ENCODE measurements at regions not wholly inside any gene's neighbourhood (a gene's known extent, or its start where the extent isn't known, plus 50 kb on each side); places are given as distances from the start of the nearest gene placed in this dataset.

- Mint-ChIP-seq H3K27me3 (peaks cover 45% of the 10 kb centered on the region), H3K4me1 (peaks cover 2% of the 10 kb centered on the region), H3K36me3 (ENCODE audit: low read depth) (no peaks in the 10 kb centered on the region), H3K4me3 (no peak overlapping the region), H3K27ac (no peak overlapping the region)
- no peaks in the 10 kb centered on the region for H3K9me3 ChIP-seq (ENCODE audit: control insufficient read depth, low read length, poor library complexity, severe bottlenecking)
- DNase-seq (no peak), ATAC-seq (no peak)
These were observed 468.6 kb upstream of the CCL2 start for GRCh38 chr17:33786478-33786877.

GRCh38 chr17:33789658-33790057 is 465.4 kb upstream of the CCL2 start:
- no peak for ATAC-seq
- peaks cover 34% of the 10 kb centered on the region for H3K27me3 Mint-ChIP-seq

GRCh38 chr17:33797181-33797580 is 457.9 kb upstream of the CCL2 start:
- Mint-ChIP-seq H3K27me3 (peaks cover 55% of the 10 kb centered on the region), H3K27ac (no peak overlapping the region)
- no peak for DNase-seq

More at GRCh38 chr17:33789658-33790057, 465.4 kb upstream of the CCL2 start:
- Mint-ChIP-seq H3K4me1 (peaks cover 2% of the 10 kb centered on the region), H3K4me3 (no peak overlapping the region), H3K36me3 (ENCODE audit: low read depth) (no peaks in the 10 kb centered on the region), H3K27ac (no peak overlapping the region)
- H3K9me3 ChIP-seq (ENCODE audit: control insufficient read depth, low read length, poor library complexity, severe bottlenecking) = no peaks in the 10 kb centered on the region
- no peak for DNase-seq

GRCh38 chr17:33798308-33798707 is 456.8 kb upstream of the CCL2 start:
- no peak for DNase-seq
- no peak for ATAC-seq
- H3K9me3 ChIP-seq (ENCODE audit: control insufficient read depth, low read length, poor library complexity, severe bottlenecking) = no peaks in the 10 kb centered on the region
- H3K4me3 Mint-ChIP-seq = no peak overlapping the region
- H3K27me3 Mint-ChIP-seq = peaks cover 60% of the 10 kb centered on the region
- H3K4me1 Mint-ChIP-seq = peaks cover 4% of the 10 kb centered on the region
- no peak overlapping the region for H3K27ac Mint-ChIP-seq
- H3K36me3 Mint-ChIP-seq (ENCODE audit: low read depth) = peaks cover 4% of the 10 kb centered on the region

More at GRCh38 chr17:33797181-33797580, 457.9 kb upstream of the CCL2 start:
- Mint-ChIP-seq H3K36me3 (ENCODE audit: low read depth) (peaks cover 4% of the 10 kb centered on the region), H3K4me1 (peaks cover 4% of the 10 kb centered on the region), H3K4me3 (no peak overlapping the region)
- H3K9me3 ChIP-seq (ENCODE audit: control insufficient read depth, low read length, poor library complexity, severe bottlenecking) = no peaks in the 10 kb centered on the region
- ATAC-seq = no peak

GRCh38 chr17:33802349-33803198 is 452.5 kb upstream of the CCL2 start:
- H3K4me1 Mint-ChIP-seq = peaks cover 4% of the 10 kb centered on the region
- DNase-seq = no peak
- H3K4me3 Mint-ChIP-seq = no peak overlapping the region
- no peak for ATAC-seq
- peaks cover 66% of the 10 kb centered on the region for H3K27me3 Mint-ChIP-seq
- H3K36me3 Mint-ChIP-seq (ENCODE audit: low read depth) = peaks cover 4% of the 10 kb centered on the region
- no peaks in the 10 kb centered on the region for H3K9me3 ChIP-seq (ENCODE audit: control insufficient read depth, low read length, poor library complexity, severe bottlenecking)
- H3K27ac Mint-ChIP-seq = no peak overlapping the region

- no peaks in the 10 kb centered on the region for H3K4me1 Mint-ChIP-seq
- ATAC-seq (no peak), DNase-seq (no peak)
- no peak overlapping the region for H3K27ac Mint-ChIP-seq
- no peaks in the 10 kb centered on the region for H3K9me3 ChIP-seq (ENCODE audit: control insufficient read depth, low read length, poor library complexity, severe bottlenecking)
- peaks cover under 1% of the 10 kb centered on the region for H3K36me3 Mint-ChIP-seq (ENCODE audit: low read depth)
- no peak overlapping the region for H3K4me3 Mint-ChIP-seq
- H3K27me3 Mint-ChIP-seq = peaks cover 59% of the 10 kb centered on the region
These were observed 451.8 kb upstream of the CCL2 start for GRCh38 chr17:33803199-33803685.

GRCh38 chr17:33803686-33804085 is 451.4 kb upstream of the CCL2 start:
- H3K27me3 Mint-ChIP-seq = peaks cover 57% of the 10 kb centered on the region
- DNase-seq (no peak), ATAC-seq (no peak)
- no peaks in the 10 kb centered on the region for H3K4me1 Mint-ChIP-seq
- no peak overlapping the region for H3K27ac Mint-ChIP-seq
- no peak overlapping the region for H3K4me3 Mint-ChIP-seq
- H3K9me3 ChIP-seq (ENCODE audit: control insufficient read depth, low read length, poor library complexity, severe bottlenecking) = no peaks in the 10 kb centered on the region
- H3K36me3 Mint-ChIP-seq (ENCODE audit: low read depth) = peaks cover 2% of the 10 kb centered on the region

- peaks cover 2% of the 10 kb centered on the region for H3K36me3 Mint-ChIP-seq (ENCODE audit: low read depth)
- DNase-seq (no peak), ATAC-seq (no peak)
- H3K4me3 Mint-ChIP-seq = no peak overlapping the region
- no peak overlapping the region for H3K27ac Mint-ChIP-seq
- peaks cover 61% of the 10 kb centered on the region for H3K27me3 Mint-ChIP-seq
- no peaks in the 10 kb centered on the region for H3K9me3 ChIP-seq (ENCODE audit: control insufficient read depth, low read length, poor library complexity, severe bottlenecking)
- no peaks in the 10 kb centered on the region for H3K4me1 Mint-ChIP-seq
These were observed 450.7 kb upstream of the CCL2 start for GRCh38 chr17:33804401-33804800.

- Mint-ChIP-seq H3K4me1 (no peaks in the 10 kb centered on the region), H3K36me3 (ENCODE audit: low read depth) (peaks cover 2% of the 10 kb centered on the region), H3K27me3 (peaks cover 61% of the 10 kb centered on the region), H3K27ac (no peak overlapping the region), H3K4me3 (no peak overlapping the region)
- no peak for DNase-seq
- ATAC-seq = no peak
- H3K9me3 ChIP-seq (ENCODE audit: control insufficient read depth, low read length, poor library complexity, severe bottlenecking) = no peaks in the 10 kb centered on the region
These were observed 448.5 kb upstream of the CCL2 start for GRCh38 chr17:33806631-33807030.

- H3K4me3 Mint-ChIP-seq = no peak overlapping the region
- H3K36me3 Mint-ChIP-seq (ENCODE audit: low read depth) = peaks cover 2% of the 10 kb centered on the region
- H3K4me1 Mint-ChIP-seq = peaks cover 2% of the 10 kb centered on the region
- no peak for DNase-seq
- H3K9me3 ChIP-seq (ENCODE audit: control insufficient read depth, low read length, poor library complexity, severe bottlenecking) = no peaks in the 10 kb centered on the region
- peaks cover 64% of the 10 kb centered on the region for H3K27me3 Mint-ChIP-seq
- ATAC-seq = no peak
- H3K27ac Mint-ChIP-seq = no peak overlapping the region
These were observed 445.3 kb upstream of the CCL2 start for GRCh38 chr17:33809748-33810147.

GRCh38 chr17:33811004-33811760 is 443.9 kb upstream of the CCL2 start:
- H3K27ac Mint-ChIP-seq = no peak overlapping the region
- peaks cover 64% of the 10 kb centered on the region for H3K27me3 Mint-ChIP-seq
- peaks cover 2% of the 10 kb centered on the region for H3K4me1 Mint-ChIP-seq
- no peak overlapping the region for H3K4me3 Mint-ChIP-seq
- DNase-seq (no peak), ATAC-seq (no peak)
- H3K9me3 ChIP-seq (ENCODE audit: control insufficient read depth, low read length, poor library complexity, severe bottlenecking) = no peaks in the 10 kb centered on the region
- H3K36me3 Mint-ChIP-seq (ENCODE audit: low read depth) = peaks cover 2% of the 10 kb centered on the region

- DNase-seq = no peak
- H3K4me1 Mint-ChIP-seq = peaks cover 2% of the 10 kb centered on the region
These were observed 443.0 kb upstream of the CCL2 start for GRCh38 chr17:33811984-33812577.

GRCh38 chr17:33814852-33815251 is 440.2 kb upstream of the CCL2 start:
- ATAC-seq = no peak
- Mint-ChIP-seq H3K27me3 (peaks cover 76% of the 10 kb centered on the region), H3K36me3 (ENCODE audit: low read depth) (no peaks in the 10 kb centered on the region), H3K4me3 (no peak overlapping the region), H3K4me1 (peaks cover 2% of the 10 kb centered on the region), H3K27ac (no peak overlapping the region)
- H3K9me3 ChIP-seq (ENCODE audit: control insufficient read depth, low read length, poor library complexity, severe bottlenecking) = no peaks in the 10 kb centered on the region
- no peak for DNase-seq

More at GRCh38 chr17:33811984-33812577, 443.0 kb upstream of the CCL2 start:
- H3K9me3 ChIP-seq (ENCODE audit: control insufficient read depth, low read length, poor library complexity, severe bottlenecking) = no peaks in the 10 kb centered on the region
- H3K27ac Mint-ChIP-seq = no peak overlapping the region
- no peak overlapping the region for H3K4me3 Mint-ChIP-seq
- peaks cover 2% of the 10 kb centered on the region for H3K36me3 Mint-ChIP-seq (ENCODE audit: low read depth)
- no peak for ATAC-seq
- peaks cover 68% of the 10 kb centered on the region for H3K27me3 Mint-ChIP-seq
